ENCODE measurements at regions not wholly inside any gene's neighbourhood (a gene's known extent, or its start where the extent isn't known, plus 50 kb on each side); places are given as distances from the start of the nearest gene placed in this dataset.

DNA sequence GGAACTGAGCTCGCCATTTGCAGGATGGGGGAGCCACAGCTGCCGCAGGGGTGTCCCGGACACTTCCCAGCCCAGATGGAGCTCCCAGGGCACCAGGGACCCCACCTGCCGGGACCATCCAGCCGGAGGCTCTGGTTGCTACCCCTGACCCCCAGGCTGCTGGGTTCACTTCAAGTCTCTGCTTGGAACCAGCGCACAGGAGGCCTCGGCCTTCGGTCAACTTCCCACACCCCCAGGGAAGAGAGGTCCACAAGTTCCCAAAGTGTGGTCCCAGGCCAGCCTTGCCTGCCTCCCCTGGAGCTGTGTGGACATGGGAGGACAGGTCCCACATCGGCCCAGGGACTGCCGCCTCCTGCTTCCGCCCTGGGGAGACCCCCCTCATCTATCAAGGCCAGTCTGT lies 117.0 kb downstream of the TEX29 start:
- no peak for TF ChIP-seq CTCF (IDR thresholded peaks at IDR 0.05 in 4 of 5, conservative IDR thresholded peaks at IDR 0.05 in 1 of 5)
- TF ChIP-seq POLR2A (IDR thresholded peaks at IDR 0.05), result no peak
